Activated CD4-positive, alpha-beta T cell treated with anti-CD3 and anti-CD28 coated beads, Interleukin-10, Interleukin-2, amounts not matched to agents 100 ng/mL and 50 ng/mL, durations not matched to agents 16 hours and 8 hours (primary cell): ENCODE measurements at regions not wholly inside any gene's neighbourhood (a gene's known extent, or its start where the extent isn't known, plus 50 kb on each side); places are given as distances from the start of the nearest gene placed in this dataset.

Experiments
- DNase-seq: peaks from one replicate; pipeline ENCODE4 v3.0.0-alpha.2; 2020

GRCh38 chr5:125408448-125409233 is 662.2 kb upstream of the ZNF608 start:
- DNase-seq: peak; percentile 35

GRCh38 chr5:125409234-125409860 is 662.9 kb upstream of the ZNF608 start:
- DNase-seq: no peak

GRCh38 chr5:125409861-125410536 is 663.6 kb upstream of the ZNF608 start:
- DNase-seq: no peak

GRCh38 chr5:125410537-125411070 is 664.2 kb upstream of the ZNF608 start:
- DNase-seq: no peak

- DNase-seq: no peak
Observed at GRCh38 chr5:125411071-125411743, 664.8 kb upstream of the ZNF608 start.

- DNase-seq: no peak
Observed at GRCh38 chr5:125411744-125412560, 665.5 kb upstream of the ZNF608 start.

- no peak for DNase-seq
Observed at GRCh38 chr5:125412561-125413495, 666.4 kb upstream of the ZNF608 start.

- no peak for DNase-seq
Observed at GRCh38 chr5:125413496-125414274, 667.2 kb upstream of the ZNF608 start.

GRCh38 chr5:125415126-125415525 is 668.7 kb upstream of the ZNF608 start:
- no peak for DNase-seq

GRCh38 chr5:125416055-125416454 is 669.6 kb upstream of the ZNF608 start:
- DNase-seq: no peak

- DNase-seq: no peak
Observed at GRCh38 chr5:125421006-125421405, 674.6 kb upstream of the ZNF608 start.

- no peak for DNase-seq
Observed at GRCh38 chr5:125422342-125422741, 675.9 kb upstream of the ZNF608 start.

GRCh38 chr5:125424402-125425141 is 678.1 kb upstream of the ZNF608 start:
- no peak for DNase-seq

GRCh38 chr5:125429498-125429897 is 683.1 kb upstream of the ZNF608 start:
- DNase-seq: no peak

- DNase-seq: no peak
Observed at GRCh38 chr5:125433457-125433856, 687.0 kb upstream of the ZNF608 start.

GRCh38 chr5:125439243-125439642 is 692.8 kb upstream of the ZNF608 start:
- DNase-seq: no peak

- DNase-seq: no peak
Observed at GRCh38 chr5:125440905-125441304, 694.5 kb upstream of the ZNF608 start.

GRCh38 chr5:125446986-125447385 is 700.5 kb upstream of the ZNF608 start:
- no peak for DNase-seq

GRCh38 chr5:125450771-125451170 is 704.3 kb upstream of the ZNF608 start:
- DNase-seq: no peak
